MCF 10A (cell line): ENCODE measurements at regions not wholly inside any gene's neighbourhood (a gene's known extent, or its start where the extent isn't known, plus 50 kb on each side); places are given as distances from the start of the nearest gene placed in this dataset.
A peak's percentile ranks its signal among the peaks of the same experiment; 100 is the strongest.

Experiments
- BruUV-seq: library from RNA; stranded (reverse); fragments of 400-500 nt; replicated peaks from 2 replicates; lab custom pipeline; 2021; lab: Mats Ljungman, UMichigan
- CTCF ChIA-PET: fragments of 300-600 bp; sonication (Branson Sonifier 250); formaldehyde crosslinking; extraction: SDS; loops from one replicate; lab custom pipeline; 2021; ENCODE audit warnings: antibody characterized with exemption, inconsistent platforms; lab: Yijun Ruan, JAX
- POLR2A ChIA-PET: fragments of 300-600, 350-650 bp; sonication (Branson Sonifier 250); formaldehyde crosslinking; extraction: SDS; loops from one replicate; lab custom pipeline; 2020; ENCODE audit warnings: antibody characterized with exemption, inconsistent platforms; lab: Yijun Ruan, JAX
- DNase-seq: peaks from one replicate; pipeline ENCODE4 v3.0.0-alpha.2; 2018; ENCODE audit not compliant: unreplicated experiment
- H3K27ac Mint-ChIP-seq: one replicate; pipeline ENCODE4 v1.8.0; 2022; ENCODE audit warnings: mild to moderate bottlenecking, low read depth, mixed read lengths; ENCODE audit not compliant: unreplicated experiment
- H3K27me3 Mint-ChIP-seq: one replicate; pipeline ENCODE4 v1.8.0; 2022; ENCODE audit warnings: mixed read lengths; ENCODE audit not compliant: insufficient read depth, unreplicated experiment
- H3K36me3 Mint-ChIP-seq: one replicate; pipeline ENCODE4 v1.8.0; 2022; ENCODE audit warnings: mild to moderate bottlenecking, moderate library complexity, mixed read lengths; ENCODE audit not compliant: insufficient read depth, unreplicated experiment
- H3K4me1 Mint-ChIP-seq: one replicate; pipeline ENCODE4 v1.8.0; 2022; ENCODE audit warnings: mixed read lengths; ENCODE audit not compliant: insufficient read depth, unreplicated experiment
- H3K4me3 Mint-ChIP-seq: one replicate; pipeline ENCODE4 v1.8.0; 2022; ENCODE audit warnings: mild to moderate bottlenecking, moderate library complexity, mixed read lengths; ENCODE audit not compliant: unreplicated experiment
- H3K9me3 Mint-ChIP-seq: one replicate; pipeline ENCODE4 v1.8.0; 2022; ENCODE audit warnings: mixed read lengths; ENCODE audit not compliant: unreplicated experiment
- CTCF ChIP-seq: fragments of 200-600 bp; IDR thresholded peaks from one replicate; pipeline ENCODE4 v1.8.0; 2022; ENCODE audit warnings: antibody characterized with exemption, mild to moderate bottlenecking; ENCODE audit not compliant: unreplicated experiment
- intact Hi-C: fragments of 100-400 bp; cut with micrococcal nuclease; formaldehyde crosslinking; loops from 2 replicates; pipeline ENCODE4 v1.14.1; 2022

GRCh38 chr14:34099635-34100034 lies 148.8 kb upstream of the EGLN3 start:
- Mint-ChIP-seq H3K36me3 (peaks cover 6% of the 10 kb centered on the region), H3K9me3 (no peaks in the 10 kb centered on the region), H3K27ac (no peak overlapping the region), H3K4me3 (no peak overlapping the region), H3K4me1 (peaks cover 10% of the 10 kb centered on the region), H3K27me3 (no peaks in the 10 kb centered on the region)
- TF ChIP-seq CTCF = no peak
- intact Hi-C loops = loop anchor here (2.0 to 5.0 kb wide), 4 partner anchors 129 to 1387 kb away; partner anchors contain the start of gene EGLN3
- no TSS peak for BruUV-seq
- ChIA-PET CTCF (interaction anchor here (0.6 to 9.7 kb wide), 10 partner anchors 17 to 1374 kb away, joined by 3 to 408 read pairs (median 5); no protein-coding TSS in a partner anchor), POLR2A (no interaction called here)
- no peak for DNase-seq

GRCh38 chr14:34098985-34099349 lies 148.1 kb upstream of the EGLN3 start:
- no peak for DNase-seq
- H3K27ac Mint-ChIP-seq = no peak overlapping the region
- no peak overlapping the region for H3K4me3 Mint-ChIP-seq
- BruUV-seq = no TSS peak
- peaks cover under 1% of the 10 kb centered on the region for H3K36me3 Mint-ChIP-seq
- TF ChIP-seq CTCF = no peak
- no peaks in the 10 kb centered on the region for H3K9me3 Mint-ChIP-seq
- intact Hi-C loops = loop anchor here (1.0 to 5.0 kb wide), 8 partner anchors 130 to 1523 kb away; partner anchors contain the start of gene EGLN3
- ChIA-PET CTCF (interaction anchor here (0.6 to 9.7 kb wide), 47 partner anchors 8 to 309 kb away, joined by 3 to 408 read pairs (median 4); partner anchors contain the start of gene EGLN3), POLR2A (interaction anchor here (0.6 to 1.1 kb wide), 7 partner anchors 14 to 306 kb away, joined by 3 to 4 read pairs (median 3); no protein-coding TSS in a partner anchor)
- H3K27me3 Mint-ChIP-seq = no peaks in the 10 kb centered on the region
- peaks cover 10% of the 10 kb centered on the region for H3K4me1 Mint-ChIP-seq

- Mint-ChIP-seq H3K9me3 (no peaks in the 10 kb centered on the region), H3K4me1 (peaks cover 10% of the 10 kb centered on the region), H3K36me3 (no peaks in the 10 kb centered on the region), H3K27me3 (no peaks in the 10 kb centered on the region), H3K27ac (no peak overlapping the region), H3K4me3 (no peak overlapping the region)
- DNase-seq = peak; percentile 50
- TF ChIP-seq CTCF = peak; percentile 77
- CTCF ChIA-PET = interaction anchor here (0.5 to 9.7 kb wide), 65 partner anchors 8 to 1497 kb away, joined by 3 to 408 read pairs (median 4); partner anchors contain the start of gene EGLN3
- BruUV-seq = no TSS peak
- POLR2A ChIA-PET = interaction anchor here (0.6 to 1.1 kb wide), 8 partner anchors 15 to 306 kb away, joined by 3 to 4 read pairs (median 3); no protein-coding TSS in a partner anchor
- intact Hi-C loops = loop anchor here (1.0 to 5.0 kb wide), 8 partner anchors 130 to 1522 kb away; partner anchors contain the start of gene EGLN3
Measured at GRCh38 chr14:34098045-34098984, 147.4 kb upstream of the EGLN3 start.

- POLR2A ChIA-PET = interaction anchor here (0.6 to 1.1 kb wide), 3 partner anchors 36 to 603 kb away, joined by 3 to 4 read pairs (median 4); no protein-coding TSS in a partner anchor
Measured at GRCh38 chr14:34097644-34098043, 146.8 kb upstream of the EGLN3 start.

More at GRCh38 chr14:34097644-34098043, 146.8 kb upstream of the EGLN3 start:
- no TSS peak for BruUV-seq
- Mint-ChIP-seq H3K27ac (no peak overlapping the region), H3K4me3 (no peak overlapping the region), H3K27me3 (no peaks in the 10 kb centered on the region), H3K36me3 (no peaks in the 10 kb centered on the region), H3K4me1 (peaks cover 10% of the 10 kb centered on the region), H3K9me3 (no peaks in the 10 kb centered on the region)
- intact Hi-C loops = loop anchor here (1.0 to 5.0 kb wide), 8 partner anchors 131 to 1521 kb away; partner anchors contain the start of gene EGLN3
- no peak for DNase-seq
- CTCF ChIA-PET = interaction anchor here (0.5 to 9.7 kb wide), 28 partner anchors 10 to 1094 kb away, joined by 3 to 408 read pairs (median 5); partner anchors contain the start of gene EGLN3
- TF ChIP-seq CTCF = no peak
